Effector memory CD4-positive, alpha-beta T cell (primary cell): ENCODE measurements at regions not wholly inside any gene's neighbourhood (a gene's known extent, or its start where the extent isn't known, plus 50 kb on each side); places are given as distances from the start of the nearest gene placed in this dataset.

Source experiments
- DNase-seq, 3 donors: peaks; one replicate each; pipeline ENCODE4 v3.0.0-alpha.2; 2020
- H3K27ac ChIP-seq: 2 replicates; pipeline ENCODE4 v1.7.0; 2013; ENCODE audit warnings: mild to moderate bottlenecking, low read length, moderate library complexity; ENCODE audit not compliant: insufficient read depth, poor library complexity, severe bottlenecking
- H3K27me3 ChIP-seq: replicated peaks from 2 replicates; pipeline ENCODE4 v1.7.0; 2013; ENCODE audit warnings: mild to moderate bottlenecking, low read length; ENCODE audit not compliant: insufficient read depth, control insufficient read depth, poor library complexity, severe bottlenecking
- H3K36me3 ChIP-seq: 2 replicates; pipeline ENCODE4 v1.7.0; 2013; ENCODE audit warnings: mild to moderate bottlenecking, low read length, moderate library complexity; ENCODE audit not compliant: control insufficient read depth, insufficient read depth
- H3K4me1 ChIP-seq: 2 replicates; pipeline ENCODE4 v1.7.0; 2013; ENCODE audit warnings: low read length, mild to moderate bottlenecking; ENCODE audit not compliant: control insufficient read depth, insufficient read depth, poor library complexity, severe bottlenecking
- H3K4me3 ChIP-seq: 2 replicates; pipeline ENCODE4 v1.7.0; 2013; ENCODE audit warnings: low read length, low read depth, mild to moderate bottlenecking; ENCODE audit not compliant: insufficient read depth, poor library complexity, severe bottlenecking
- H3K9me3 ChIP-seq: 2 replicates; pipeline ENCODE4 v1.7.0; 2013; ENCODE audit warnings: mild to moderate bottlenecking, low read length, moderate library complexity; ENCODE audit not compliant: control insufficient read depth

DNA sequence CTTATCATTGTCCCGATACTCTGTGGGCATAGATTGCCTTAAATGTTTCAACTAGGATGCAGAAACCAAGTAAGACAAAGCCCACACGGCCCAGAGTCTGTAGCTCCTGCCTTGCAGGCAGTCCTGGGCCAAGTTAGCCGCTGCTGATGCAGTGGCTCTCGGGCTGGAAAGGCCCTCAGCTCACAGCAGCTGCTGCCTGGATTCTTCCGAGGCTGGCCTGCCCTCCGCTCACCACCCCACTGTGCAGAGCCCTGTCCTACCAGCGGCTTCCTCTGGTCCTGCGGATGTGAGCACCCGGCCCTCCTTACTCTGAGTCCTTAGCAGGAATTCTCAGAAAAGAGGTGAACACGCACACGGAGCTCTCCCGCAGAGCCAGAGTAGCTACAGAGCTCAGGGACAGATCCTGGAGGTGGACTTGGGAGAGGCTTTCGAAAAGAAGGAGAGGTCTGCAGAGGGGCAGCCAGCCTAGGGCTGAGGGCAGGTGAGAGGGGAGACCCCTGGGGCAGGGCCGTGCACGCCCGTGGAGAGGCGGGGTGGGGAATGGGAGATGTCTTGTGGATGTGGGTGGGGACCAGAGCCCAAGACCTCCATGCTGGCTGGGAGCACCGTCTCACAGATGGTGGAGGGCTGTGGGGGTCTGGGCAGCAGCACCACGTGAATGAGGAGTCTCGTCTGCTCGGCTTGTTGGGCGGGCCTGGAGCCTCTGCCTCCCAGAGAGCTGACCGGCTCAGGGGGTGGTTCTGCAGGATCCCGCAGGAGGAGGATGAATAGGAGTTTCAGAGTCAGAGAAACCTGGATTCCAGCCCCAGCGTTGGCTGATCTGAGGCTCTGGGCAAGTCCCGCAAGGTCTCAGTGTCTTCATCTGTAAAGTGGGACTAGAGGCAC is 117.4 kb upstream of the B3GAT1 start:
- no peaks in the 10 kb centered on the region for H3K9me3 ChIP-seq
- H3K4me3 ChIP-seq = no peak overlapping the region
- no peak overlapping the region for H3K27ac ChIP-seq
- no peak for DNase-seq
- no peaks in the 10 kb centered on the region for H3K4me1 ChIP-seq
- no peaks in the 10 kb centered on the region for H3K36me3 ChIP-seq
- H3K27me3 ChIP-seq = no peaks in the 10 kb centered on the region

GRCh38 chr11:134528453-134528852 is 116.4 kb upstream of the B3GAT1 start:
- H3K4me1 ChIP-seq = no peaks in the 10 kb centered on the region
- no peaks in the 10 kb centered on the region for H3K36me3 ChIP-seq
- H3K4me3 ChIP-seq = no peak overlapping the region
- H3K27ac ChIP-seq = no peak overlapping the region
- DNase-seq = no peak
- no peaks in the 10 kb centered on the region for H3K27me3 ChIP-seq
- no peaks in the 10 kb centered on the region for H3K9me3 ChIP-seq

GRCh38 chr11:134527382-134528243 is 115.6 kb upstream of the B3GAT1 start:
- no peaks in the 10 kb centered on the region for H3K9me3 ChIP-seq
- H3K4me3 ChIP-seq = no peak overlapping the region
- DNase-seq = no peak
- H3K27ac ChIP-seq = no peak overlapping the region
- H3K27me3 ChIP-seq = no peaks in the 10 kb centered on the region
- H3K36me3 ChIP-seq = no peaks in the 10 kb centered on the region
- no peaks in the 10 kb centered on the region for H3K4me1 ChIP-seq

GRCh38 chr11:134524896-134525845 is 113.1 kb upstream of the B3GAT1 start:
- no peaks in the 10 kb centered on the region for H3K27me3 ChIP-seq
- H3K36me3 ChIP-seq = no peaks in the 10 kb centered on the region
- no peak overlapping the region for H3K4me3 ChIP-seq
- H3K27ac ChIP-seq = no peak overlapping the region
- no peaks in the 10 kb centered on the region for H3K4me1 ChIP-seq
- H3K9me3 ChIP-seq = no peaks in the 10 kb centered on the region
- DNase-seq = no peak

DNA sequence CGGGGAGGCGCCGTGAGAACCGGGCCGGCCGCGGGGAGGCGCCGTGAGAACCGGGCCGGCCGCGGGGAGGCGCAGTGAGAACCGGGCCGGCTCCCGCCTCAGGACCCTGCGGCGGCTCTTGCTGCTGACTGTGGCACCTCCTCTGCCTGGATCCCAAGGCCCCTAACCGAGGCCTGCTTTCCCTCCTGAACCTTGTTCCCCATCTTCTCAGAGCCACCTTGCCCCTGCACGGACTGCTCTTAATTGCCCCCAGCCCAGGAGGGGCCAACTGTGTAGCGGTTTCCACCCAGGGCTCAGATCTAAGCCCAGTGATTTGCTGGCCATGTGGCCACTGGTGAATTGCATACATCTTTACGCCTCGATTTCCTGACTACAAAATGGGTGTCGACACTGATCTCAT is 112.2 kb upstream of the B3GAT1 start:
- no peaks in the 10 kb centered on the region for H3K9me3 ChIP-seq
- no peaks in the 10 kb centered on the region for H3K36me3 ChIP-seq

GRCh38 chr11:134522782-134523570 is 110.9 kb upstream of the B3GAT1 start:
- Histone ChIP-seq H3K9me3 (no peaks in the 10 kb centered on the region), H3K27ac (no peak overlapping the region), H3K27me3 (no peaks in the 10 kb centered on the region), H3K4me3 (no peak overlapping the region), H3K36me3 (no peaks in the 10 kb centered on the region), H3K4me1 (no peaks in the 10 kb centered on the region)
- DNase-seq = no peak

More for the DNA sequence above, 112.2 kb upstream of the B3GAT1 start:
- Histone ChIP-seq H3K4me3 (no peak overlapping the region), H3K27ac (no peak overlapping the region), H3K27me3 (no peaks in the 10 kb centered on the region), H3K4me1 (no peaks in the 10 kb centered on the region)
- DNase-seq = no peak

GRCh38 chr11:134521452-134522289 is 109.6 kb upstream of the B3GAT1 start:
- Histone ChIP-seq H3K36me3 (no peaks in the 10 kb centered on the region), H3K27ac (no peak overlapping the region), H3K27me3 (no peaks in the 10 kb centered on the region), H3K9me3 (no peaks in the 10 kb centered on the region), H3K4me3 (no peak overlapping the region), H3K4me1 (no peaks in the 10 kb centered on the region)
- no peak for DNase-seq

DNA sequence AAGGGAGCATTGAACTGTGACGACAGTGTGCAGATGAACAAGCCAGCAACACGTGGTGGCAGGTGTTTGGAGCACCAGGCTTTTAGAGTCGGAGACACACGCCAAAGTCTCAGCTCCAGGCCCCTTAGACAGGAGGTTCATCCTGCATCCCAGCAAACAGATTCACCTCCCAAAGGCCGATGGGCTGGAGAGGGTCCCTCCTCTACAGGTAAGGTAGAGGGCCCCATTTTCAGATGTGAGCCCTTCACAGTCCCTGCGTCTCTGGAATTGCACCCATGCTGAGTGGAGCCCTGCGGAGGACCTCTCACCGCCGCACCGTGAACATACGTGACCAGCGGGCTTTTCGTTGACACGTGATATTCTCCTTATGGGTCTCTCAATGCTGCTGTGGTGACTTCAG is 109.0 kb upstream of the B3GAT1 start:
- no peaks in the 10 kb centered on the region for H3K4me1 ChIP-seq
- H3K9me3 ChIP-seq = no peaks in the 10 kb centered on the region
- H3K36me3 ChIP-seq = no peaks in the 10 kb centered on the region
- H3K27ac ChIP-seq = no peak overlapping the region
- H3K4me3 ChIP-seq = no peak overlapping the region
- no peaks in the 10 kb centered on the region for H3K27me3 ChIP-seq
- DNase-seq = no peak
